SK-N-SH (cell line): ENCODE measurements at regions not wholly inside any gene's neighbourhood (a gene's known extent, or its start where the extent isn't known, plus 50 kb on each side); places are given as distances from the start of the nearest gene placed in this dataset.

Experiments
- CTCF ChIA-PET: fragments of 300-600, 350-600 bp; formaldehyde crosslinking; extraction: SDS; loops from one replicate; lab custom pipeline; 2021; lab: Yijun Ruan, JAX
- POLR2A ChIA-PET: fragments of 350-600 bp; sonication (Branson Sonifier 250); formaldehyde crosslinking; extraction: SDS; loops from one replicate; lab custom pipeline; 2020; ENCODE audit warnings: antibody characterized with exemption, inconsistent platforms; lab: Yijun Ruan, JAX
- DNase-seq: peaks from one replicate; pipeline ENCODE4 v3.0.0; 2012
- H2AFZ ChIP-seq: fragments of 200-600 bp; sonication (generic); 2 replicates; pipeline ENCODE4 v1.8.1; 2016; ENCODE audit warnings: antibody characterized with exemption, mild to moderate bottlenecking, low read depth
- H3F3A ChIP-seq: fragments of 200-600 bp; sonication (generic); replicated peaks from 2 replicates; pipeline ENCODE3; 2016; ENCODE audit warnings: antibody characterized with exemption, mild to moderate bottlenecking; ENCODE audit not compliant: insufficient read depth
- H3K27ac ChIP-seq, 2 experiments: fragments of 200-500 bp in 1 of 2; fragments of 200-600 bp in 1 of 2; sonication (Bioruptor generic) in 1 of 2; sonication (generic), shearing (Covaris generic) in 1 of 2; 2 replicates each; pipeline versions ENCODE4 v1.5.1 to v1.6.1; 2014 to 2016; ENCODE audit warnings: low read depth in 2 of 2, inconsistent platforms in 1 of 2, low read length in 1 of 2, mild to moderate bottlenecking in 1 of 2, mixed read lengths in 1 of 2
- H3K27me3 ChIP-seq: fragments of 200-600 bp; sonication (generic), shearing (Covaris generic); 2 replicates; pipeline ENCODE4 v1.6.1; 2016; ENCODE audit warnings: mixed run types; ENCODE audit not compliant: insufficient read depth
- H3K36me3 ChIP-seq, 2 experiments: fragments of 200-500 bp in 1 of 2; fragments of 200-600 bp in 1 of 2; sonication (Bioruptor generic) in 1 of 2; sonication (generic) in 1 of 2; replicated peaks in 1 of 2; 2 replicates each; pipeline versions ENCODE3 to v1.5.1; 2014 to 2016; ENCODE audit warnings: low read length in 1 of 2, mild to moderate bottlenecking in 1 of 2; ENCODE audit not compliant: insufficient read depth in 2 of 2, control insufficient read depth in 1 of 2
- H3K4me1 ChIP-seq, 2 experiments: fragments of 200-500 bp in 1 of 2; fragments of 200-600 bp in 1 of 2; sonication (Bioruptor generic) in 1 of 2; sonication (generic), shearing (Covaris generic) in 1 of 2; 2 replicates each; pipeline versions ENCODE4 v1.5.1 to v1.6.1; 2014 to 2016; ENCODE audit warnings: low read depth in 1 of 2, low read length in 1 of 2, mixed run types in 1 of 2; ENCODE audit not compliant: insufficient read depth in 2 of 2, control insufficient read depth in 1 of 2
- H3K4me2 ChIP-seq: fragments of 200-600 bp; sonication (generic), shearing (Covaris generic); 2 replicates; pipeline ENCODE4 v1.6.1; 2017; ENCODE audit warnings: mixed run types
- H3K4me3 ChIP-seq, 2 experiments: fragments of 200-500 bp in 1 of 2; fragments of 200-600 bp in 1 of 2; sonication (Bioruptor generic) in 1 of 2; sonication (generic), shearing (Covaris generic) in 1 of 2; 2 replicates each; pipeline versions ENCODE4 v1.5.1 to v1.8.1; 2014 to 2016; ENCODE audit warnings: low read depth in 2 of 2, inconsistent platforms in 1 of 2, low read length in 1 of 2, mild to moderate bottlenecking in 1 of 2, mixed read lengths in 1 of 2, moderate library complexity in 1 of 2
- H3K79me2 ChIP-seq: fragments of 200-600 bp; sonication (generic); 2 replicates; pipeline ENCODE4 v1.8.1; 2017; ENCODE audit warnings: mild to moderate bottlenecking; ENCODE audit not compliant: insufficient read depth
- H3K9ac ChIP-seq: fragments of 200-600 bp; sonication (generic); 2 replicates; pipeline ENCODE4 v1.6.1; 2017; ENCODE audit warnings: mixed run types
- H3K9me2 ChIP-seq: fragments of 200-600 bp; sonication (generic); 2 replicates; pipeline ENCODE4 v1.6.1; 2017; ENCODE audit warnings: mixed run types
- H3K9me3 ChIP-seq: fragments of 200-600 bp; sonication (generic); 2 replicates; pipeline ENCODE4 v1.6.1; 2017; ENCODE audit warnings: mixed run types, mild to moderate bottlenecking, moderate library complexity
- H4K20me1 ChIP-seq: fragments of 200-600 bp; sonication (generic); 2 replicates; pipeline ENCODE4 v1.6.1; 2017; ENCODE audit warnings: mild to moderate bottlenecking, mixed run types; ENCODE audit not compliant: insufficient read depth
- CTCF ChIP-seq: fragments of 200-600 bp; sonication (generic); IDR thresholded peaks from 2 replicates; pipeline ENCODE4 v1.6.1; 2017; ENCODE audit warnings: antibody characterized with exemption, mild to moderate bottlenecking, moderate library complexity
- EP300 ChIP-seq, 2 experiments: IDR thresholded peaks; 2 replicates each; pipeline versions ENCODE4 v1.4.0 to v1.6.1; 2012; ENCODE audit warnings: borderline replicate concordance in 1 of 2, low read depth in 1 of 2, low read length in 1 of 2
- EZH2phosphoT487 ChIP-seq: fragments of 200-600 bp; sonication (generic); IDR thresholded peaks from 2 replicates; pipeline ENCODE4 v1.6.1; 2017; ENCODE audit warnings: low read depth, mixed run types, mild to moderate bottlenecking, antibody characterized with exemption, moderate library complexity, borderline replicate concordance
- FOSL2 ChIP-seq: IDR thresholded peaks from 2 replicates; pipeline ENCODE4 v1.4.0; 2012; ENCODE audit warnings: low read depth, mild to moderate bottlenecking, moderate library complexity, borderline replicate concordance
- FOXJ3 ChIP-seq: sonication (generic); formaldehyde crosslinking; IDR thresholded peaks from 2 replicates; pipeline ENCODE4 v1.5.1; 2020; ENCODE audit warnings: mild to moderate bottlenecking, missing genetic modification reagents
- GABPA ChIP-seq: IDR thresholded peaks from 2 replicates; pipeline ENCODE4 v1.4.0; 2012; ENCODE audit warnings: low read depth, mild to moderate bottlenecking
- GATA2 ChIP-seq: sonication (generic); formaldehyde crosslinking; IDR thresholded peaks from 2 replicates; pipeline ENCODE4 v1.5.0; 2020; ENCODE audit warnings: mild to moderate bottlenecking, missing genetic modification reagents
- JUND ChIP-seq: IDR thresholded peaks from 2 replicates; pipeline ENCODE4 v1.4.0; 2012
- MXI1 ChIP-seq: IDR thresholded peaks from 2 replicates; pipeline ENCODE4 v1.6.1; 2012; ENCODE audit warnings: mild to moderate bottlenecking, low read depth, low read length, improper control_type of control experiment
- NFIC ChIP-seq: IDR thresholded peaks from 2 replicates; pipeline ENCODE4 v1.4.0; 2012; ENCODE audit warnings: borderline replicate concordance
- RAD21 ChIP-seq: IDR thresholded peaks from 2 replicates; pipeline ENCODE4 v1.6.1; 2012; ENCODE audit warnings: mild to moderate bottlenecking, low read length
- RFX5 ChIP-seq: IDR thresholded peaks from 2 replicates; pipeline ENCODE4 v1.6.1; 2012; ENCODE audit warnings: mild to moderate bottlenecking, improper control_type of control experiment, low read length
- RXRA ChIP-seq: IDR thresholded peaks from 2 replicates; pipeline ENCODE4 v1.4.0; 2012; ENCODE audit warnings: low read depth, mild to moderate bottlenecking, borderline replicate concordance
- SIN3A ChIP-seq: IDR thresholded peaks from 2 replicates; pipeline ENCODE4 v1.6.1; 2012; ENCODE audit warnings: low read depth, mild to moderate bottlenecking, low read length, moderate library complexity, borderline replicate concordance
- TAF1 ChIP-seq: IDR thresholded peaks from 2 replicates; pipeline ENCODE4 v1.6.1; 2012; ENCODE audit warnings: low read depth, mild to moderate bottlenecking, low read length, moderate library complexity, borderline replicate concordance
- WGBS: methylation state at CpG from one replicate; pipeline ENCODE4 v1.1.6; 2017; ENCODE audit warnings: low lambda C conversion rate; 5-methylcytosine and 5-hydroxymethylcytosine counted together
- TF ChIP-seq, protein P1 (sequence below): IDR thresholded peaks from 2 replicates; pipeline ENCODE4 v1.4.0; 2012; ENCODE audit warnings: low read depth, borderline replicate concordance
- TF ChIP-seq, protein P2 (sequence below): fragments of 150-350 bp; IDR thresholded peaks from 2 replicates; pipeline ENCODE4 v1.6.1; 2016; ENCODE audit warnings: mild to moderate bottlenecking, low read depth, low read length
- TF ChIP-seq, protein P3 (sequence below): fragments of 150-350 bp; IDR thresholded peaks from 2 replicates; pipeline ENCODE4 v1.6.1; 2017; ENCODE audit warnings: antibody characterized with exemption, low read length, low read depth, borderline replicate concordance

DNA sequence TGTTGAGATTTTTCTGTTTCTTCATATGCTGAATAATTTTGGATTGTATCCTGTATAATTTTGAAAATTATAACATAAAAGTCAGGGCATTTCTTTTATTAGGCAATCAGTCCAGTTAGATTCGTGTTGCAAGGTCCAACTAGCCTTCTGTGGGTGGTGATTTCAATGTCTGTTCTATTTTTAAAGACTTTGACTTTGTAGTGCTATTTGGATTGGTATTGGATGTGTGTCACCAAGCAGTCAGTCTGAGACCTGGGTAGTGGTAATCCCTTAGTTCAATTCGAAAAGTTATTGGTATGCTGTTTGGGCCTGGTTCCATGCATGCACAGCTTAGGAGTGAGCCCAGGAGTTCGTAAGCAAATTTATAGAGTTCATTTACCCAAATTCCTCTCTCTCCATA is 82.2 kb downstream of the EPDR1 start:
- H3K9ac ChIP-seq, result no peak overlapping the region
- CTCF ChIA-PET, result interaction anchor here (1.2 kb wide), 1 partner anchor 68 kb away, joined by 5 read pairs; no protein-coding TSS in a partner anchor

More for the DNA sequence above, 82.2 kb downstream of the EPDR1 start:
- DNase-seq, result no peak
- H2AFZ ChIP-seq, result no peak overlapping the region
- H3F3A ChIP-seq, result no peaks in the 10 kb centered on the region
- POLR2A ChIA-PET, result no interaction called here
- no peaks in the 10 kb centered on the region for H3K36me3 ChIP-seq
- no peaks in the 10 kb centered on the region for H3K4me1 ChIP-seq
- H3K79me2 ChIP-seq, result no peaks in the 10 kb centered on the region
- no peaks in the 10 kb centered on the region for H4K20me1 ChIP-seq
- no peaks in the 10 kb centered on the region for H3K9me2 ChIP-seq
- H3K27ac ChIP-seq, result no peak overlapping the region
- H3K4me3 ChIP-seq, result no peak overlapping the region
- TF ChIP-seq, protein P1, sequence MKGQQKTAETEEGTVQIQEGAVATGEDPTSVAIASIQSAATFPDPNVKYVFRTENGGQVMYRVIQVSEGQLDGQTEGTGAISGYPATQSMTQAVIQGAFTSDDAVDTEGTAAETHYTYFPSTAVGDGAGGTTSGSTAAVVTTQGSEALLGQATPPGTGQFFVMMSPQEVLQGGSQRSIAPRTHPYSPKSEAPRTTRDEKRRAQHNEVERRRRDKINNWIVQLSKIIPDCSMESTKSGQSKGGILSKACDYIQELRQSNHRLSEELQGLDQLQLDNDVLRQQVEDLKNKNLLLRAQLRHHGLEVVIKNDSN, result no peak
- TF ChIP-seq TAF1 (no peak), RXRA (no peak), GABPA (no peak), RAD21 (no peak), FOSL2 (no peak), FOXJ3 (CRISPR knock-in tag) (no peak), CTCF (no peak), EP300 (IDR thresholded peaks at IDR 0.05; ENCODE audit: borderline replicate concordance in 1 of 2, low read depth in 1 of 2, low read length in 1 of 2) (no peak), RFX5 (no peak), NFIC (no peak), JUND (no peak), MXI1 (no peak), EZH2phosphoT487 (no peak), GATA2 (no peak), SIN3A (no peak)
- TF ChIP-seq, protein P2, sequence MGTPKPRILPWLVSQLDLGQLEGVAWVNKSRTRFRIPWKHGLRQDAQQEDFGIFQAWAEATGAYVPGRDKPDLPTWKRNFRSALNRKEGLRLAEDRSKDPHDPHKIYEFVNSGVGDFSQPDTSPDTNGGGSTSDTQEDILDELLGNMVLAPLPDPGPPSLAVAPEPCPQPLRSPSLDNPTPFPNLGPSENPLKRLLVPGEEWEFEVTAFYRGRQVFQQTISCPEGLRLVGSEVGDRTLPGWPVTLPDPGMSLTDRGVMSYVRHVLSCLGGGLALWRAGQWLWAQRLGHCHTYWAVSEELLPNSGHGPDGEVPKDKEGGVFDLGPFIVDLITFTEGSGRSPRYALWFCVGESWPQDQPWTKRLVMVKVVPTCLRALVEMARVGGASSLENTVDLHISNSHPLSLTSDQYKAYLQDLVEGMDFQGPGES, result no peak
- TF ChIP-seq, protein P3, sequence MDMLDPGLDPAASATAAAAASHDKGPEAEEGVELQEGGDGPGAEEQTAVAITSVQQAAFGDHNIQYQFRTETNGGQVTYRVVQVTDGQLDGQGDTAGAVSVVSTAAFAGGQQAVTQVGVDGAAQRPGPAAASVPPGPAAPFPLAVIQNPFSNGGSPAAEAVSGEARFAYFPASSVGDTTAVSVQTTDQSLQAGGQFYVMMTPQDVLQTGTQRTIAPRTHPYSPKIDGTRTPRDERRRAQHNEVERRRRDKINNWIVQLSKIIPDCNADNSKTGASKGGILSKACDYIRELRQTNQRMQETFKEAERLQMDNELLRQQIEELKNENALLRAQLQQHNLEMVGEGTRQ, result no peak
- 0 out of 2 replicates have a peak, but pooled peaks cover 3% of the 10 kb centered on the region for H3K9me3 ChIP-seq
- 10% methylated on average over 3 of the region's 3 CpGs for WGBS
- no peak overlapping the region for H3K4me2 ChIP-seq
- H3K27me3 ChIP-seq, result no peaks in the 10 kb centered on the region
